Spleen (tissue), 3 donors: ENCODE measurements at regions not wholly inside any gene's neighbourhood (a gene's known extent, or its start where the extent isn't known, plus 50 kb on each side); places are given as distances from the start of the nearest gene placed in this dataset.

Experiments used
- POLR2A ChIP-seq, 3 donors: fragments of 450-650 bp; IDR thresholded peaks; one replicate each; pipeline ENCODE4 v1.5.1; 2017; ENCODE audit warnings: antibody characterized with exemption in 3 of 3, mild to moderate bottlenecking in 1 of 3
- POLR2AphosphoS5 ChIP-seq, 3 donors: sonication (generic); formaldehyde crosslinking; IDR thresholded peaks; one replicate each; pipeline ENCODE4 v1.5.1; 2017; ENCODE audit warnings: antibody characterized with exemption in 3 of 3

DNA sequence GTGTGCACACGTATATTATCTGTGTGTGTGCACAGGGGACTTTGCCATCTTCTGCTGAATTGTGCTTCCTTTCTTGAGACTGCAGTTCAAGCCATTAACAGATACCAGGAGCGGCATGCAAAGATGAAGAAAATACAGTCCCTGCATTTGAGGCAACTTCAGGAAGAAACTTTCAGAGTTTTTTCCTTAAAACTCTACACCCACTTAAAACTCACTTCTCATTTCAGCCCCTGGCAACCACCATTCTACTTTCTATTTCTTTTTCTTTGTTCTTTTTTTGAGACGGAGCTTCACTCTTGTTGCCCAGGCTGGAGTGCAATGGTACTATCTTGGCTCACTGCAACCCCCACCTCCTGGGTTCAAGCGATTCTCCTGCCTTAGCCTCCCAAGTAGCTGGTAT lies 448.9 kb upstream of the ZMIZ1 start:
- TF ChIP-seq POLR2A (IDR thresholded peaks at IDR 0.05) = no peak
- TF ChIP-seq POLR2AphosphoS5 (IDR thresholded peaks at IDR 0.05) = no peak
